Stimulated activated CD8-positive, alpha-beta memory T cell treated with anti-CD3 and anti-CD28 coated beads, Interleukin-12 subunit alpha, Interleukin-12 subunit beta, amount 100 ng/mL, for 4 hours (primary cell): ENCODE measurements at regions not wholly inside any gene's neighbourhood (a gene's known extent, or its start where the extent isn't known, plus 50 kb on each side); places are given as distances from the start of the nearest gene placed in this dataset.

Source experiments
- DNase-seq: peaks from one replicate; pipeline ENCODE4 v3.0.0-alpha.2; 2020; ENCODE audit warnings: low read depth

- DNase-seq = no peak
Measured at GRCh38 chr5:165834891-165835290, 2329.5 kb downstream of the MAT2B start.

- DNase-seq = no peak
Measured at GRCh38 chr5:165836046-165836445, 2330.6 kb downstream of the MAT2B start.

- DNase-seq = no peak
Measured at GRCh38 chr5:165837286-165837685, 2331.9 kb downstream of the MAT2B start.

- DNase-seq = no peak
Measured at GRCh38 chr5:165844571-165844970, 2339.2 kb downstream of the MAT2B start.

- no peak for DNase-seq
Measured at GRCh38 chr5:165858118-165858517, 2352.7 kb downstream of the MAT2B start.

GRCh38 chr5:165859251-165859650 lies 2353.8 kb downstream of the MAT2B start:
- no peak for DNase-seq

- DNase-seq = no peak
Measured at GRCh38 chr5:165863239-165863638, 2357.8 kb downstream of the MAT2B start.

- DNase-seq = no peak
Measured at GRCh38 chr5:165871291-165871690, 2365.9 kb downstream of the MAT2B start.

- no peak for DNase-seq
Measured at GRCh38 chr5:165874851-165875250, 2369.4 kb downstream of the MAT2B start.

GRCh38 chr5:165876538-165876937 lies 2371.1 kb downstream of the MAT2B start:
- no peak for DNase-seq

GRCh38 chr5:165877475-165877874 lies 2372.1 kb downstream of the MAT2B start:
- no peak for DNase-seq

GRCh38 chr5:165881259-165881658 lies 2375.8 kb downstream of the MAT2B start:
- DNase-seq = no peak

- no peak for DNase-seq
Measured at GRCh38 chr5:165882099-165882498, 2376.7 kb downstream of the MAT2B start.

GRCh38 chr5:165885623-165886350 lies 2380.4 kb downstream of the MAT2B start:
- DNase-seq = no peak

GRCh38 chr5:165887147-165887546 lies 2381.7 kb downstream of the MAT2B start:
- DNase-seq = no peak

- DNase-seq = no peak
Measured at GRCh38 chr5:165892383-165892782, 2387.0 kb downstream of the MAT2B start.

GRCh38 chr5:165894916-165895315 lies 2389.5 kb downstream of the MAT2B start:
- no peak for DNase-seq

- no peak for DNase-seq
Measured at GRCh38 chr5:165903835-165904234, 2387.6 kb upstream of the WWC1 start.

GRCh38 chr5:165906871-165907270 lies 2384.6 kb upstream of the WWC1 start:
- no peak for DNase-seq

GRCh38 chr5:165913059-165913458 lies 2378.4 kb upstream of the WWC1 start:
- DNase-seq = no peak

- DNase-seq = no peak
Measured at GRCh38 chr5:165914456-165914855, 2377.0 kb upstream of the WWC1 start.

- DNase-seq = no peak
Measured at GRCh38 chr5:165919196-165919595, 2372.2 kb upstream of the WWC1 start.

- DNase-seq = no peak
Measured at GRCh38 chr5:165920655-165921054, 2370.8 kb upstream of the WWC1 start.

GRCh38 chr5:165928971-165929370 lies 2362.5 kb upstream of the WWC1 start:
- DNase-seq = no peak
